Stimulated activated CD8-positive, alpha-beta memory T cell treated with anti-CD3 and anti-CD28 coated beads, Interleukin-7, amount 100 ng/mL, for 24 hours (primary cell): ENCODE measurements at regions not wholly inside any gene's neighbourhood (a gene's known extent, or its start where the extent isn't known, plus 50 kb on each side); places are given as distances from the start of the nearest gene placed in this dataset.

Experiments used
- DNase-seq: peaks from one replicate; pipeline ENCODE4 v3.0.0-alpha.2; 2020; ENCODE audit warnings: low read depth

DNA sequence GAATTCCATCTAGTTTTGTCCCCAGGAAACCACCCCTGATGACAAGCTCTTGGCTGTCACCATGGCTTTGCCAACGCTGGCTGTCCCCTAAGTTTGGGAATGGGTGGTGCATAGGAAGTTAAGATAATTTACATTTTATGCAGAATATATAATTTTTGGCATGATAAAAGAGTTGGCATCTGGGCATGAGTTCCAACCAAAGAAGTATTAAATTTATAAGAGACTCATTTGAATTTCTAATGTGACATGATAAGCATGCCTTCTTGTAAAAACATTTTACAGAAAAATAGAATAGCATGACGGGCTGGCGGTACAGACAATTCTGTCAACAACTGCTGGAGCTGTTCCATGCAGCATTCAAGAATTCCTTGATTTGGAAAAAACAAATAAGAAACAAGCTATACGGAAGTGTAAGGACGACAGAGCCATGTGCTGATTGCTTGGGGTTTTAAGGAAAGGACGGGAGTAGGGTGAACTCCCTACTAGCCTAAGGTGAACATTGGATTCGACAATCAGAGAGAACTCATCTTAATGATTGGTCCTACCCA, 106.8 kb upstream of the C1orf21 start:
- no peak for DNase-seq

DNA sequence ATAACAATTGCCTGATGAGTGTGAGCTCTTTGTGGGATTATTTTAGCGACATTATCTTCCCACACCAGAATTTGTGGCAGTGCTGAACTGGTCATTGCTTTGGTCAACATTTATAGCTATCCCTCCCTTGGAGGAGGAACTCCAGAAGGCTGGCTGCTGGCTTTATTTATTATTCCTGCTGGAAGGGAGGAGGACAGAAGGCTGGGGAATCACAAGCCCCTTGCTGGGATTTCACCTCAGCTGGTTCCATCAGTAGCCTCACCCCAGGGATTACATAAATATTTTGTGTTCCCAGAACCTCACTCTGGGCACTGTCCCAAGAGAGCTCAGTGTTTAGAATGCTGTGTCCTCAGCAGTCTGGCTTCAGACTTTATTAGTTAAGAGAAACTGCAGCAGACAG, 102.8 kb upstream of the C1orf21 start:
- DNase-seq, result no peak

DNA sequence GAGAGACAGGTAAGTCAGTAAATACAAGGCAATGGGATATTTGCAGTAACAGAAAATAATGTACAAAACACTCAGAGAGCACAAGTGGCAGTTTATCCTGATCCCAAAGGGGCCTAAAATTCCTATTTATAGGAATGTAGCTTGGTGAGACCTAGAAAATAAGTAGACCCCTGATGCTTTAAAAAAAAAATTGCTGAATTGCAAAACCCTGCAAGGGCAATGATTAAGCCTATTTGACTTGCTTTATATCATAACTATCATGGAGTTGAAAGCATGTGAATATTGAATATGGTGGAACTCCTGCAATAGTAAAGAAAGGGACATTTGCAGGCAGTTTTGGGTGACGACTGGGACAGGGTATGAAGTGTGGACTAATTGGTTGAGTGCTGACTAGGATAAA, 101.9 kb upstream of the C1orf21 start:
- DNase-seq, result no peak

DNA sequence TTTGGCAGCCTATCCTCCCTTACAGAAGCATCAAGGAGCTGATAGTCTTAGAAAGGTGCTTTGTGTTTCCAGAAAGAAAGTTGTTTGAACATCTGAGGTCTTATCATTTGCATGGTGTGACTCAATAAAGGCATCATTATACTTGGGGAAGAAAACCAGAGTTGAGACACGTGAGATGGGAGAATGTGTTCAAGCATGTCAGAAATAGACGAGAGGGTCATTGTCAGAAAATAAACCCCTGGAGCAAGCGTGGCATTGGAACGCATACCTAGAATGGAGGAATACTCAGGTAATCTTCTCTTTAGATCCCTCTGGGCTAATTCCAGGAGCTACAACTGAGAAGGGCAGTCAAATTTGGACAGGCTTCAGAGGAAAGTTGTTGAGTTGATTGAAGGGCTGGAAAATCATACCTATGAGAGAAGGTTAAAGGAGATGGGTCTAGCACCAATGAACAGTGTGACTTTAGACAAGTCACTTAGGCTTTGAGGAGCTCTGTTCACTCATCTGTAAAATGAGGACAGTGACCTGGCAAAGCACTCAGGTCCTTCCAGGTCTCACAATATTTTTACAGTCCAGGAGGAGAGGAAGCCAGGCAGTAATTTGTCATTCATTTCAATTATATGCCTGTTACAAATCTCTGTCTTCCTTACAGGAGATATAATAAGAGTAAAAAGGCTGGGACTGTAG, 101.3 kb upstream of the C1orf21 start:
- no peak for DNase-seq

DNA sequence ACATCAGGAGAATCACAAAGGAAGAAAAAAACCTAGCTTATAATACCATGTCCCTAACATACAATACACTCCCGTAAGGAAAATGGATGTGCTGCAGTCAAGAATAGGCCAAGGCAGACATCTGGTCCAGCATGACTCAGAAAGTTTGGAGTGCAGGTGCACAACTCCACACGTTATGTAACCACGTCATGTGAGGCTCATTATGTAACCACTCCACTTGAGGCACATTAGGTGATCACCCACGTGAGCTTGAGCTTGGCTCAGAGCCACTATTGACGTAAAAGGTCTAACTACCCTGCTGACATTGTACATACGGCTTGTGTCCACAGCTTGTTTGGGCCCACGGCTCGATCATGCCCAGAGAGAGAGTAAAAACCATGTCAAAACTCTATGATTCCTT, 99.8 kb upstream of the C1orf21 start:
- DNase-seq, result no peak

DNA sequence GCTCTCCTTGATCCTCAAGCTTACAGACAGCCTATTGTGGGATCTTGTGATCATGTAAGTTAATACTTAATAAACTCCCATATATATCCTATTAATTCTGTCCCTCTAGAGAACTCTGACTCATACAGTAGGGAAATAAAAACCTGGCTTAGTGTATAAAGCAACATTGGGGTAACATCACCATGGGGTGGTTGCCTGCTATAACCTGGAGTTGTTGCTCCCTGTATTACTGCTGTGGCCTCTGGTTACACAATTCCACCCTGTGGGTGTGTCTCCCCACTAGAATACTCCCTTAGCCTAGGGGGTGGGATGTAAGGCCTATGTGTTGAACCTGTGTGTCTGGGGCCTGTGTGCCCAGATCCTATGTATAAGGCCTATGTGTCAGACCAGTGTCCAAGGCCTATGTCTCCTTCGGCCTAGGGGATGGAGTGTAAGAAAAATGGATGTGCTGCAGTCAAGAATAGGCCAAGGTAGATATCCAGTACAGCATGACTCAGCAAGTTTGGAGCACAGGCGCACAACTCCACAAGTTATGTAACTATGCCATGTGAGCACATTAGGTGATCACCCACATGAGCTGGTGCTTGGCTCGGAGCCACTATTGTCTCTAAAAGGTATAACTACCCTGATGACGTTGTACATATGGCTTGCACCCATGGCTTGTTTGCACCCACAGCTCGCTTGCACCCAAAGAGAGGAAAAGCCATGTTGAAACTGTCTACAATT, 96.8 kb upstream of the C1orf21 start:
- no peak for DNase-seq

DNA sequence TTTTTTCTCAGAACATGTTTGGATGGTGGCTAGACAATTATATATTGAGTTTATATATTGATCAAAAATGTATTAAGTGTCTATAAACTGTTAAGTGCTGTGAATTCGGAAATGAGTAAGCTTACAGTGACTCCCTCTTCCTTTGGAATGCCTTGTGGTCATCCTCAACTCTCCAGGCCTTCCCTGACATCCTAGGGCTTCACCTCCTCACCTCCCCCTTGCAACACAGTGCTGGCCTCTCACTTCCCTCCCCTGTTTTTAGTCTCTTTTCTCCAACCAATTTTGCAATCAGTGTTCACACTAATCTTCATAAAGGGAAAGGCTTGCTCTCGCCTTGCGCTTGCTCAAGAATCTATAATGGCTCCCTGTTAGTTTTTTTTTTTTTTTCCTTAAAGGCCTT, 95.1 kb upstream of the C1orf21 start:
- DNase-seq, result no peak

DNA sequence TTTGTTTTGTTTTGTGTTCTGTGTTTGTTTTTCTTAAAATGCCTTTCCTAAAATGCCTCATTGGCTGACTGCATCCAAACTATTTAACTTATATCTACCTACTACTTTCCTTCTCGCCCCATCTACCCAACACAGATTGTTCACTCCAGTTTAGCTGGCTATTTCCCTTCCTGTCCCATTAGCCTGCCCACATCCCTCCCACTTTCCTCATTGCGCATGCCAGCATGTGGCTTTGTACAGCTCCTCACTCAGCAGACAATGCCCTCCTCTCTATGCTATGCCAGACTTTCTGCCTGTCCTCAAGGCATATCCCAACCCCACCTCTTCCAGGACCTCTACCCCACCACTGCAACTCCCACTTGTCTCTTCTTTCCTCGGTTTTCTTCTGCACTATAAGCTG, 94.7 kb upstream of the C1orf21 start:
- no peak for DNase-seq

DNA sequence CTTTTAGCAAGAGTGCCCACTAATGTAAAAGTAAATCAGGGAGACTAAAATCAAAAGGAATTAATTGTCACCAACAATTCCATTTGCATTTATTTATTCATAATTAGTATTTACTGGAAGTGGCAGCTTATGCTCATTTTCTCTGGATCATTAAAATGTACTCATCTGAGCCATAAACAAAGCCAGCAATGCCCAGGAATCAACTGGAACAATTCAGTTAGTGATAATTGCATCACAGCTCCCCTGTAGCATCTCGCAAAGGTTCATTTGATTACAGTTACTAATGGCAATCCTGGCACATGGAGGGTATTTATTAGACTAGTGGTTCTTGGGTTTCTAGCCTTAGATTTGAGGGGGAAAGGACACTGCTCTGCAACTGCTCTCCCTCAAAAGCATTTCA, 92.7 kb upstream of the C1orf21 start:
- no peak for DNase-seq

DNA sequence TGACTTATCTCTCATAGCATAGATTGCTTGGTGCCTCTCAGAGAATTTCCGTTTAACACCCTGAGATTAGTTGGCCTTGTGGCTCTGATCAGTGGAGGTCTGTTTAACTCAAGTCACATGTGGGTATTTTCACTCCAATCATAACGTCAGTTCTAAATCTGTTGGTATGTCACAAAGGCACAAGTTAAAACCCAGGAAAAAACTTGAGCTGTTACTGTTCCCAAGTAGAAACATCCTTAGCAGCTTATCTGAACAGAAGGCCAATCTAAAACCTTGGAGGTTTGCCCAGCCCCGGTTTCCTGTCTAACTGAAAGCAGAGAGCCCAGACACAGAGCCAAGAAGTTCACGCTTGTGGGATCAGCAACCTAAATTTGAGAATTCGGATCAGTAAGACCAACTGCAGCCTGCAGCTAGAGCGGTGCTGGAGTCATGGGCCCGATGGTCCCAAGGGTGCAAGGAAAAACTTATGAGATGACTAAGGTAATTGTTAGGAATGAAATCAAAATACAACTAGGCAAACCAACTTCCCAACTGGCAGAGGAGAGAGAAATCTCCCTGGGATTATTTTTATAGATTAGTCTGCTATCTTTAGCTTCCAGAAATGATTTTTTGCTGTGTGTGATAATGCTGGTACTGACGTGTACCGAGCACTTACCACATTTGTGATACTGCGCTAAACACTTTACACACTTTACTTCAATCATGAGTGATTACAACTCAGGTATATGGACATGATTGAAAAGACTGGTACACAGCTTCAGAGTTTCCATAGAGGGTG, 90.2 kb upstream of the C1orf21 start:
- DNase-seq, result no peak

DNA sequence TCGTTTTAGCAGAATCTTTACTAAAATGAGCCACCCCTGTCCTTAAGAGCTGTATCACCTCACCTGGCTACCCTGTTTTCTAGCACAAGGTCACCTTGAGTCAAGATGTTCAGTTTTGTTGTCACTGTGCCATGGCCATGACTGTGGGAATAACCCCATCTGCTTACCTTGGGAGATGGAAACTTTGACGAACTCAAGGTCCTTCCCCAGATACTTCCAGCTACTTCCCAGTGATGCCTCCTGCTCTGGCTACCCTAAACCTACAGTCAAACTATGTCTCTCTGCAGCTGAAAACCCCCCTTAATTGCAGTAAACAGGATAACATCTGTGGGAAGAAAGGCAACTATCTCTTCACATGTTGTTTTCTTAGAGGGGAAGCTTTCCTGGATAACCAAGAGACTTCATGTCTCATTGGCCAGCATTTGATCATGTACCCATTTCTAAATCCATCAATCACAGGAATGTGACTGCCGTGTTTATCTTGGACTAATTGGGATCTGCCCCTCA, 89.5 kb upstream of the C1orf21 start:
- no peak for DNase-seq

DNA sequence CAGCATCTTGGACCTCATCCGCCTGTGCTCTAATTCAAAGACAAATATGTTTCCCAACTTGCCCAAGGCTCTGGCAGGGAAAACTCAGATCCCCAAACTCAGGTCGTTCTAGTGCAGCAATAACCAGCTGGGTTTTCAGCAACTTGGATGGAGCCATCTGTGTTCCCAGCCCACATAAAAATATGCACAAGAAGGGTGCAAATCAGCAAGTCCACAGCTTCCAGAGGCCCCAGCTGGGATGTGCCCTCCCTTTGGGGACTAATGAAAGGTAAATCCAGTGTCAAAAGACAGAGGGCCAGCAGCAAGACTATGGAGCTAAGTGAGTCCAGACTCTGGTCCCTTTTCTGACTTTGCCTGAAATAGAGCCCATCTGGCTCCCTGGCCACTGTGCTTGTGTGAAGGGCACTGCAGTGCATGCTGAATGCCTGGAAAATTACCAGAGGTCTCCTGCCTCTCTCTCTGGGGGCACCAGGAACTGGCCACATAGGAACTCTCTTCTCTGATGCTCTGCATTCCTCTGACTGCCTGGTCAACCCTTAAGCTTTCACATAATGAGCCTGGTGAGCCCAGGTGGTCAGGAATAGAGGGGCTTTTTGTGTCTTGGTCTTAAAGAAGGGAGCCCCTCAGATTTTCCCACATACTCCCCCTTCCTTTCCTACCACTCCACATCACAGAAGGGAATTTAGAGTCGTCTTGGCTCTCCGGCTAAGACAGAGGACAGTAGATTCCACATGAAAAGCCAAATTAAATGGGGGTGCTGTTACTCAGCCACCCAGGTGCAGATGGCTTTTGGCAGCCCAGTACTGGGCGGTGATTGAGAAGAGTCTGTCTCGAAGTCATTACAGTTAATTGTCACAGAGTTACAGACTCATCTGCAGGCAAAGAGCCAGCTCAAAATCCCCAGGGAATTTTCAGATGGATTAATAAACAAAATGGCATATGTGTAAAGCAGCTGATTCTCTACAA, 88.1 kb upstream of the C1orf21 start:
- no peak for DNase-seq

DNA sequence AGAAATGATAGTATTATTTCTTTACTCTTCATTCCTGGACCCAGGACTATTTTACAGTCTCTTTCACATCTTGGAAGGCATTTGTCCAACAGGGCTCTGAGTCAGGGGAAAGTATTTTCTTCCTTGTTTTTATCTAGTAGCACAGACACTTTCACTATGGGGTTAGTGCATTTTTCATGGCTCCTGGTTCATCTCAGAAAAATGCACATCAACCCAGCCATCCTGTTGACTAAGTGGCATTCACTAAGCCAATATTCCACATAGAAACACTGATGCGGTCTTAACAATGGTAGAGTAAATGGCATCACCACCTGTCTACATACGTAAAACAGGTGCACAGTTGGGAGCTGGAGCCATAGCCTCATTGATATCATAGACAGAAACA, 87.4 kb upstream of the C1orf21 start:
- DNase-seq, result no peak

DNA sequence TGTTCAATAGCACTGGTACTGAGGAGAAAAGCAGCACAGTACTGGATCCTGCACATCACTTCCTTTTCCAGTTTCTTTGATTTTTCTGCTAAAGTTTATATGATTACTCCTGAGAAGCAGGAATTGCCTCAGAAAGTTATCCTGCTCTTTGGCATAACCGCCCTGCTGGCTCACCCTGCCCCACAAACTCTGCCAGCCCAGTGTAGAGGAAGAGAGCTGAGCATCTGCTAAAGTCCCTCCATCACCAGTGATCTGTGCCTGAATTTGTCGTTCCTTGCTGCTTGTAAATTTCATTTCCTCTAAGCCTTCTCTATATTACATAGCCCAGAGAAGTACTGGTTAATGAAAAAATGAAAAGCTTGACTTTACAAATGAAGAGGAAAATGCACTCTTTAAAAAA, 87.0 kb upstream of the C1orf21 start:
- no peak for DNase-seq

DNA sequence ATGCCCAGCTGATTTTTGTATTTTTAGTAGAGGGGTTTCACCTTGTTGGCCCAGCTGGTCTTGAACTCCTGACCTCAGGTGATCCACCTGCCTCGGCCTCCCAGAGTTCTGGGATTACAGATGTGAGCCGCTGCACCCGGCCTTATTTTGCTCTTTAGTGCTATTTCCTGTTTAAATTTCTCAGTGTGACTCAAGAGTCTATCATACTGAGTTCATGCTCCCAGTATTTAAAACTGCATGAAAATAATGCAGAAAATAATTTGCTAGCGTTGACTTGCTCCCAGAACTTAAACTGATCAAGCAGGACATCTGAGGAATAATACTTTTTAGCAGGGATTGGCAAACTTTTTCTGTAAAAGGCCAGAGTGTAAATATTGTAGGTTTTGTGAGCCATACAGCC, 86.4 kb upstream of the C1orf21 start:
- DNase-seq, result no peak

DNA sequence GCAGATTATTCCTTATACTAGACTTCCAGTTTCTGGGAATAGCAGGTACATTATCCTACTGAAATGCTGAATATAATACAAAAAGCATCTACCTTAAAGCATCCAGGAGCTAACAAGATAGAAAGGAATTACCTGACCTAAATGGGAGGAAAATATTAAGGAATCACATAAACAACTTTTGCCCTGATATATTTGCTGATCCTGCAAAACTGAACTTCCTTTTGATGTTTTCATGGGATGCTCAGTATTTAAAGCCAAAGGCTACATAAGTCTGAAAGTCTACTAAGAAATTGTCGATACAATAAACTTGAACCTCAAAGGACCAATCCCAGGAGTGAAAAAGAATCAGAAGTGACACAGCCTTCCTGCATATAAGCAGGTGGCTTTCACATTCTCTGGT, 85.6 kb upstream of the C1orf21 start:
- no peak for DNase-seq

DNA sequence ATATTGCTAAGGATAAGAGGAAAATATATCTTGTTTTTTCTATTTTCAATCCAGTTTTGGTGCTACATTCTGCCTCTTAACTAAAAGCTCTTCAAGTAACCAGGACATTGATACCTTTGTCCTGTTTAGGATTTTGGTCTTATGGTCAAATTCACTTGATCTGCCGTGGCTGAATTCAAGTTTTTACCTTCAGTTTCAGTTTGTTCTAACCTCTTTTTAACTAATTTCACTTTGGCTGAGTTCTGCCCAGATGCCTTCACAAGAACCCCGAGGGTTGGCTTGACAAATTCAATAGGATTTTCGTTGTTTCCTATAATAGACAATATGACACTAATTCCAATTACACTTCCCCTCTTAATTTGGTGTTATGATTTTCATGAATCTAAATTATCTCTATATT, 84.5 kb upstream of the C1orf21 start:
- DNase-seq, result no peak

DNA sequence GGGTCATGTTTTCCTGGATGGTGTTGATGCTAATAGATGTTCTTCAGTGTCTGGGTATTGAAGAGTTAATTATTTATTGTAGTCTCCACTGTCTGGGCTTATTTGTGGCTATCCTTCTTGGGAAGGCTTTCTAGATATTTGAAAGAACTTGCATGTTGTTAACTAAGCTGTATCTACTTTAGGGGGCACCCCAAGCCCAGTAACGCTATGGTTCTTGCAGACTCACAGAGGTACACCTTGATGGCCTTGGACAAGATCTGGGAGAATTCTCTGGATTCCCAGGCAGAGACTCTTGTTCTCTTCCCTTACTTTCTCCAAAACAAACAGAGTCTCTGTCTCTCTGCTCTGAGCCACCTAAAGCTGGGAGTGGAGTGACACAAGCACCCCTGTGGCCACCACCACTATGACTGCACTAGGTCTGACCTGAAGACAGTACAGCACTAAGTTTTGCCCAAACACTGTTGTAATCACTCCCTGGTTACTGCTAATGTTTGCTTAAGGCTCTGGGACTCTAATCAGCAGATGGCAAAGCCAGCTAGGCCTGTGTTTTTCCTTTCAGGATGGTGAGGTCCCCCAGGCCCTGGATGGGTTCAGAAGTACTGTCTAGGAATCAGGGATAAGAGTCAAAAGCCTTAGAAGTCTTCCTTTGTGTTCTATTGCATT, 76.5 kb upstream of the C1orf21 start:
- DNase-seq, result no peak

DNA sequence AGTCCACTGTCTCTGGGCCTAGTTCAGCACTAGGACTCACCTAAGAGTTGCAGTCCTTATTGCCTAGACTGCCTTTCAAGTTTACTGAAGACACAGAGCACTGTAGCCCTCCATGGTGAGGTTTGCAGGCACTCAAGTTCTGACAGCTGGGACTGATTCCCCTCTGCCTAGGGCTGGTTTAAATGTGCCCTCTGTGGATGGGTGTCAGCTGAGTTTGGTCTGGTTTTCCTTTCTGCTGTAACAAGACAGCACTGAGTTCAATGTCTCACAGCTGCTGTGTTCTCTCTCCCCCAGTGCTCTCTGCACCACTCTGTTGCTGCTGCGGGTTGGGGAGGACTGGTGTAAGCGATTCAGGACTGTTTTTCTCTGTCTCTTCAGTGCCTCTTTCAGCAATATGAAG, 75.2 kb upstream of the C1orf21 start:
- no peak for DNase-seq

DNA sequence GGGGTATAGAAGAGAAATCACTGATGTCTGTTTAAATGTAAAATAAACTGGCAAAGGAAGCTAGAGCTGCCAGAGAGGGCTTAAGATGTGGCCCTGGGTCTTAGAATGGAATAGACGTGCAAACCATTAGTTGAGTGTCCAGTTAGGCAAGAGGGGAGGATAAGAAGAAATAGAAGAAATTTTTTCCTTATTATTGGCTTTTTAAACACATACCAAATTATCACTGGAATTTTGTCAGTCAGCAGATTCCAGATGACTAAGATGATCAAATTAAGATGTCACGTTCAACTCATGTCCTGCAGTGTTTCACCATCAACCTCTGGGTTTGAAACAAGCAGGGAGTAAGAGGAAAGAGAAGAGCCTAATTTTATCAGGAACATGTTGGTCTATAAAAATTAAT, 71.6 kb upstream of the C1orf21 start:
- no peak for DNase-seq

DNA sequence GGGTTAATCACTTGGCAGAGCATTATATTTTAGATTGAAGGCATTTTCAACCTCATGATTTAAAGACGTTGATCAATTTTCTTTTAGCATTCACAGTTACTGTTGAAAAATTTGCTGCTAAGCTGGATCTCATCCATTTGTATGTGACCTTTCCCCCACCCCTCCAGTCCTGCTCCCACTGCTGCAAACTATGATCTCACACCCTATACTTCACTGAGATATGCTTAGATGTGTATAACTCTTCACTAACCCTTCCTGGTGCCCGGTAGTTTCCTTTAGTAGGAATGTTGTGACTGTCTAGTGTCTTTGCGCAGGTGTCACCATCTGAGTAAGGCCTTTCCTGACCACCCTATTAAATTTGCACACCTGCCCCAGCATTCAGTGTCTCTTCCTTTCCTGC, 67.0 kb upstream of the C1orf21 start:
- DNase-seq, result no peak
